ENCODE measurements at regions not wholly inside any gene's neighbourhood (a gene's known extent, or its start where the extent isn't known, plus 50 kb on each side); places are given as distances from the start of the nearest gene placed in this dataset.

DNA sequence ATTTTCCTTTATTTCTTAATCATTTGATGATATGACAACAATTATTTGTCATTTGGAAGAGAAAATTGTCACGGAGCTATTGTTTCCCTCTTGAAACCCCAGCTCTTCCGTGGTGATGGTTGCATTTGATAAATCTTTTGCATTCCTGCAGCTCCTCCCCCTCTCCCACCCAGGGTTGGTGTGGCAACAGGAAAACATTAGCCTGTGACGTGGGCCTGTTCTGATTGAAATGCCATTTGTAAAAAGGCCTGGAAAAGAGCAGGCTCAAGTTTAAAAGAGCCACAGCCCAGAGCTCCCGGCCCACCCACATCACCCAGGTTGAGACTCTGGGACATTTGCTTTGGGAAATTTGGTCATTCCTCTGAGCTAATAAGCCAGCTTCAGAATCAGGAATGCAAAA lies 282.5 kb downstream of the RPLP1 start:
- DNase-seq (ENCODE audit: low spot score): peak; percentile 65

DNA sequence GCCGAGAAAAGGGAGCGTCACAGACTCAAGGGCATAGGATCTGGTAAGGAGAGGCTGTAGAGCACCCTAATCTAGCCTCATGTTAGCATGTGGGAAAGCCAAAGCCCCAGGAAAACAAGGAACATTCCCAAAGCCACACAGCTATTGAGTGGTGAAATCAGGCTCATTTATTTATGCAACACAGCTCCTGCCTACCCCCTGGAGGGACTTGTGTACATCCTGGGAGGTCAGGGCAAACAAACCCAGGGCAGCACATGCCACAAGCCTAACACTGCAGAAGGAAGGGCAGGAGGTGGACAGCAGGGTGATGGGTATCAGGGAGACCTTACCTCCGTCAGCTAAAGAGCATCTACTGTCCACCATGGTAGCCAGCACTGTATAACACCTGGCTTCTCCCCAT lies 283.5 kb downstream of the RPLP1 start:
- DNase-seq (ENCODE audit: low spot score): no peak

- DNase-seq (ENCODE audit: low spot score): no peak
These were observed 285.3 kb downstream of the RPLP1 start for GRCh38 chr15:69737916-69738315.

GRCh38 chr15:69740684-69741083 lies 288.1 kb downstream of the RPLP1 start:
- DNase-seq (ENCODE audit: low spot score): no peak

GRCh38 chr15:69742361-69742760 lies 289.7 kb downstream of the RPLP1 start:
- DNase-seq (ENCODE audit: low spot score): no peak

DNA sequence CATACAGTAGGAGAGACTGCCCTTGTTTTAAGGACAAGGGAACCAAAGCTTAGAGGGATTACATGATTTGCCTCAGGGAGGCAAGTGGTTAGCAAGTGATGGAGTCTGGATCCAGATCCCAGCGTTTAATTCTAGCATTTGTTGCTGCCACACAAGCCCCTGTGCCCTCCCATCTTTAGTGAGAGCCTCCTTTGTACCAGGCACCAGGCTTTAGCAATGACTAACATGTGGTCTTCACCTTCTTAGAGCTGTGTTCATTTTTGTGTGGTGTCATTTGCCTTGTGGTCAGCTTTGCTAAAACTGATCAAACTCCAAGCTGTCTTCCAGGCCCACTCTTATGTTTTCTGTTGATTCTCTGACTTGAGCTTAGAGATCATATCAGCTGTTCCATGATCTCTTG lies 290.5 kb downstream of the RPLP1 start:
- no peak for DNase-seq (ENCODE audit: low spot score)

GRCh38 chr15:69744391-69745162 lies 292.0 kb downstream of the RPLP1 start:
- DNase-seq (ENCODE audit: low spot score): peak; percentile 22

- no peak for DNase-seq (ENCODE audit: low spot score)
These were observed 294.6 kb downstream of the RPLP1 start for GRCh38 chr15:69747193-69747592.

GRCh38 chr15:69748131-69748530 lies 295.5 kb downstream of the RPLP1 start:
- no peak for DNase-seq (ENCODE audit: low spot score)

GRCh38 chr15:69748576-69749185 lies 296.1 kb downstream of the RPLP1 start:
- DNase-seq (ENCODE audit: low spot score): no peak

DNA sequence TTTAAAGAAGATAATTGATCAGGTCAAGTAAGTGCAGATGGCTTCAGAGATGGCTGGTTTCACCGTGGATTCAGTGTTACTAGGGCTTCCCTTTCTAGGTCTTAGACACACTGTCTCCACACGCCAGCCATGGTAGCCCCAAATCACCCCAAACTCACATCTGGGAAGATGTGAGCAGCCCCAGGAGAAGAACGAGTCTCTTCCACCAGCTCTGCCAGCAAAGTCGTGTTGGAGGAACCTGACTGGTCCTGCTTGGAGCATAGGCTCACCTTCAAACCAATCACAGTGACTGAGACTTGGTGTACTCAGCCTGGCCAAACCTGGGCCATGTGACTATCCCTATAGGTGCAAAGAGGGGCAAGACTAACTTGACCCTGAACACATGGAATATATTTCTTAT lies 296.7 kb downstream of the RPLP1 start:
- no peak for DNase-seq (ENCODE audit: low spot score)

GRCh38 chr15:69749797-69750196 lies 297.2 kb downstream of the RPLP1 start:
- no peak for DNase-seq (ENCODE audit: low spot score)

- DNase-seq (ENCODE audit: low spot score): no peak
These were observed 297.6 kb downstream of the RPLP1 start for GRCh38 chr15:69750253-69750652.

- DNase-seq (ENCODE audit: low spot score): no peak
These were observed 298.5 kb downstream of the RPLP1 start for GRCh38 chr15:69751147-69751546.

- no peak for DNase-seq (ENCODE audit: low spot score)
These were observed 298.9 kb downstream of the RPLP1 start for GRCh38 chr15:69751566-69751965.

DNA sequence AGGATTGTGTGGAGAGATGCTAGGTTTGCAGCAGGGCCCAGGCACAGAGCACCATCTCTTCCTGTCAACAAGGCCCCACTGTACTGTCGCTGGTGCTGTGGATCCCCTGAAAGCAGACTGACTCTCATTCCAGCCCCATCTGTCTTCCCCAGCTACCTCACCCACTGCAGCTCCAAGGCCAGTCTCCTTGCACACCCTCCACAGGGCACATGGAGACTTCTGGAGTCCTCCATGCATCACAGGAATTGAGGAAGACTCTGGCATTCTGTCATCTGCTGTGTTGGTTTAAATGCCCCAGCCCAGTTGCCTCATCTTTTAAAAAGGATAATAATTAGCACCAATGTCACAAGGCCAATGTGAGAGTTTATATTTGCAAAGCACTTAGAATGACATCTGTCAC lies 301.2 kb downstream of the RPLP1 start:
- DNase-seq (ENCODE audit: low spot score): no peak

DNA sequence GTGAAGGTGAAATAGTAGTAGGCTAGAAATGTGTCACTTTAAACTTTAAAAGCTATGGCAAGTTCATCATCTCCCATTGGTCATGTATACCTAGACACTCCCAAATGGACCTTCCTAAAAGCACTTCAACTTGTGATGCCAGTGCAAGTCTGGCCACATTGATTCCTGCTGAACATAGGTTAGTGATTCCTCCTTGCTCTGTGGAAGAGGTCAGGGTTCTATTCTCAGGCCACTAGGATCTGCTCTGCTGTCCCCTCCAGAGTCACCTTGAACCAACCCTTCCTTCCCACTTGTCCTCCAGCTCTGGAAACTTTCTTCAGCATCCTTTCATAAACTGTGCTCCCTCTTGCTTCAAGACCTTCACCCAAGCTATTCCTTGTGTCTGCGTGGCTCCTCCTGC lies 301.7 kb downstream of the RPLP1 start:
- DNase-seq (ENCODE audit: low spot score): no peak

DNA sequence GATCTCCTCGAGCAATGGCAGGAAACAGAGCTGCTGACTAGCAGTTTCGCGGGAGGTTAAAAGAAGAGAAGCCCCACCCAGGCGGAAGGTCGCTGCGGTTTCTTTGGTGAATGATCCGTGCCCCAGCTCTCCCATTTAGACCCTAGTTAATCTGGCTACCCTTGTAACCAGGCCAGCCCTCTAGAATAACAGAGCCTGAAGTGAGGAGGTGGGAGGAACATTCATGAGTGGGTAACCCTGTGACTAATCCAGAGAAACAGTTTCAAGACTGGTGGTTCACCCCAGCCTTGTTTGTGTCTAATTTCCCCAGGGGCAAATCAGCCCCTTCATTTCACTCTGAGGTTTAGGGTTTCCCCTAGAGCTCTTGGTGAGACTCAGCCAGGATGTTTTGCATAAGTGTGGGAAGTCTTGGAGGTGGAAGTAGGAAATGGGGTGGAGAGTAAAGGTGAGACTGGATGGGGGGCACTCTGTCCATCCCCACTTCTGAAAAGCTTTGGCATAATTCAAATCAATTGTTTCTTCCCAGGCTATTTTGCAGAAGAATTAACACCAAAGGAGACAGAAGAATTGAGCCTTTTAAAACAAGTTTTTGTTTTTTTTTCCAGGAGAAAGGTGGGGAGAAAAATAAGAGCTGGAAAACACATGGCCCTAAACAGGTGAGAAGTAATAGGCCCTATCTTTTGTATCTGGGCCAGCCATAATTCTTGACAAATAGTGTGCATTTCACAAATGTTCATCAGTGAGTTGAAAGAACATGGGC lies 303.1 kb downstream of the RPLP1 start:
- no peak for DNase-seq (ENCODE audit: low spot score)

- DNase-seq (ENCODE audit: low spot score): no peak
These were observed 303.8 kb downstream of the RPLP1 start for GRCh38 chr15:69756440-69756839.

DNA sequence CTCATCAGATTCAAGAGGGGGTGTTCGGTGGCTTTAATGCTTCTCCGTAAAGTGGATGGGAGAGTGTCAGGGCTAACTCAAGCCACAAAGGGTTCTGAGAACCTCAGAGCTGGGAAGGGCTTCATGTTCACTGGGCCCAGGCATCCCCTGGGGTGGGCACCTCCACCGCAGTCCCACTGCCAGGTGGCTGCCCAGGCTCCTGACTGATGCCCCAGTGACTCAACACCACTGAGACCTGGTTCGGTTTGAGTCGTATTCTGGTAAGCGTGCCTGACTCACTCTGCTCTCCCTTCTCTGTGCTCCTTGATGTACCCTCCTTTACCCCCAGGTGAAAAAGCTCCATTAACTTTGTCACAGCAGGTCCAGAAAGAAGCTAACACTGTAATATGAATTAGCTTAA lies 304.6 kb downstream of the RPLP1 start:
- no peak for DNase-seq (ENCODE audit: low spot score)

- peak; percentile 48 for DNase-seq (ENCODE audit: low spot score)
These were observed 305.7 kb downstream of the RPLP1 start for GRCh38 chr15:69758291-69758771.

Data from umbilical cord (tissue), 1 donor.